DMS79 treated with DMSO at 0.1 percent for 48 hours (cell line): ENCODE measurements at regions not wholly inside any gene's neighbourhood (a gene's known extent, or its start where the extent isn't known, plus 50 kb on each side); places are given as distances from the start of the nearest gene placed in this dataset.

Experiments
- DNase-seq: peaks from one replicate; lab custom pipeline; 2025; lab: John Stamatoyannopoulos, UW

DNA sequence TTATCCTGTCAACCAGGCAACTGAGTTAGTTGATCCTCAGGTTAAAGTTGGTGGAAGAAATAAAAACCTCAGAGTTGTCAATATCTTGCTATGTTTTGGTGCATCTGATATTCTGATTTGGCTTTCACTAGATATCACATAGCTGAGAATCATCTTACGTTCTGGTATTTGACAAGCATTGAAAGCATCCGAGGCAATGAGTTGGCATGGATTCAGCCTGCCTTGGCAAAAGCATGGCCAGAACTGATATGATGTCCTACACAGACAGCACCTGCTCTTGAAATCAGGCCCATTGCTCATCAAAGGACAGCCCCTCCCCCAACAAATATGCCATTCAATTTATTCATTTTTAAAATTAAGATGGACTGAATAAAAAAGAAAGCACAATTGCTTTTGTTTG is 320.7 kb upstream of the ATP2B1 start:
- no peak for DNase-seq

DNA sequence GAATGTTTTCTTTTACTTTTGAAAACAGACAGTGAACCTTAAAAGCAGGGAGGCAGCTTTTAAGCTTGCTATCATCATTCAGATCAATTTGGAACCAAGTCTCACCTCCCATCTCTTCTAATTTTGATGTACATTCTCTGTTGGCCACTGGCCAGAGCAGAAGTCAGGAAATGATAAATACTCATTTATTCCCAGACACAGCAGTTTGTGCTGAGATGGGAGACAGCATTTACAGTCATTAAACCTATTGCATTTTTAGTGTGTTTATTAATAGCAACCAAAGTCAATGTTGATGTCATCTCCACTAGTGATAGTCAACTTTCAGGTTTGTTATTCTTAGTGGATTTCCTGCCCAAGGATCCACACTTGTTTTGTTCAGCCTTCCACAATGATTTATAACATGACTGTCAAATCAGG is 320.0 kb upstream of the ATP2B1 start:
- no peak for DNase-seq

DNA sequence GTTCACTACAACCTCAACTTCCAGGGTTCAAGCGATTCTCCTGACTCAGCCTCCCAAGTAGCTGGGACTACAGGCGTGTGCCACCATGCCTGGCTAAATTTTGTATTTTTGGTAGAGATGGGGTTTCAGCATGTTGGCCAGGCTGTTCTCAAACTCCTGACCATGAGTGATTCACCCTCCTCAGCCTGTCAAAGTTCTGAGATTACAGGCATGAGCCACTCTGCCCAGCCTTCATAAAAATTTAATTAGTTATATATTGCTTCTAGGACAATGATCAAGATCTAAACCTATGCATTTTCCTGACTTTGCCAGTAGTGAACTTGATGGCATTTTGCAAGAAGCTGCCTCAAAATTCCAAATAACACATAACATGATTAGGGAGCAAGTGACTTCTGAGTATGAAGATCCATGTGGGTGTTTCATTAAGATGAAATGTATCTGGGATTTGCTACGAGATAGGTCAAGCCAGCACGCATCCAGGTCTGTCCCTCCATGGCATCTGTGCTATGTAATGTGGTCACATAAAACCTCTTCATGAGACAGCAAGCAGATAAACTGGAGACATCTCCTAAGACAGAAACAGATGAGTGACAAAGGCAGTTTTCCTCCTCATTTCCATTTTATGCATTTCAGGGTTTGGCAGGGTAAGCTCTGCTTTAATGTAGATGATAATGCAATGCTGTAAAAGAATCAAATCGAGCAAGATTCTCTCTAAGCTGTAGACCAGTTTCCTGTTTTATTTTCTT is 319.4 kb upstream of the ATP2B1 start:
- no peak for DNase-seq

DNA sequence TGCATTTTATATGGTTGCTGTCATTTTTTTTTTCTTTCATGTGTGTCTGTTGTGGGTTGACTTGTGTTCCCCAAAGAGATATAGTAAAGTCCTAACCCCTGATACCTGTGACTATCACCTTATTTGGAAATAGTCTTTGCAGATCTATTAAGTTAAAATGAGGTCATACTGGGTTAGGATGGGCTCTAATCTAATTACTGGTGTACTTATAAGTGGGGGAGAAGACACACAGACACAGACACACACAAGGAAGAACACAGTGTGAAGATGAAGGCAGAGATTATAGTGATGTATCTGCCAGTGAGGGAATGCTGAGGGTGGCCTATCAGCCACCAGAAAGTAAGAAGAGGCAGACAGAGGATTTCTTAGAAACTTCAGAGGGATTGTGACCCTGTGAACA is 318.4 kb upstream of the ATP2B1 start:
- no peak for DNase-seq

- no peak for DNase-seq
These were observed 317.9 kb upstream of the ATP2B1 start for GRCh38 chr12:90026516-90026915.

- DNase-seq: no peak
These were observed 315.6 kb upstream of the ATP2B1 start for GRCh38 chr12:90024262-90024661.

DNA sequence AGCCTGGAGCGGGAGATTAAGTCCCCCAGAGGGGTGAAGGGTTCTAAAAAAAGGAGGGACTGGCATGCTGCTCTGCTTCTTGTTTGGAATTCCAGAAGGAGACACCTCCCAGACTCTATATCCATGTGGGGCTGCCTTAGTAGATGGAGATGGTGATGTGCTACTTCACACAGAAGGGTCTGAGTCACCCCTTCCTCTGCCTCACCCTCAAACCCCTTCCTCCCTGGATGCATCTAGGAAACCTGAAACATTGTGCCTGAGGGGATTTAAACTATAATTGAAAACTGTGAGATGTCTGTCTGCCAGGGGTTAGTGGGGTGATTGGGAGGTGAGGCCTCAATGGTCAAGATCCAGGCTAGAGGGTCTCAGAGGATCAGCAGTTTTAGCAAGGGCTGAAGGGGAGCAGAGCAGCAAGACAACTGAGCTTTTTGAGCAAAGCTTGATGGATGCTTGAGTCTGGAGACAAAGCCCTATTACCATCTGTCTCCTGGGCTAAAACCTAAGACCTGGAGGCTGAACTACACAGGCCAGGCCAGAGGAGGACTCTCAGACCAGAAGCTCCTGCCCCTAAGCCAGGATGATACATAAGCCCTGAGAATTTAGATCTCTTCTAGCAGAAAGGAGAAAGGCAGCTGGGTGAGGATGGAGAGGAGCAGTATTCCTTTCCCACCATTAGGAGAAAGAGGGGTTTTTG is 314.7 kb upstream of the ATP2B1 start:
- DNase-seq: no peak

DNA sequence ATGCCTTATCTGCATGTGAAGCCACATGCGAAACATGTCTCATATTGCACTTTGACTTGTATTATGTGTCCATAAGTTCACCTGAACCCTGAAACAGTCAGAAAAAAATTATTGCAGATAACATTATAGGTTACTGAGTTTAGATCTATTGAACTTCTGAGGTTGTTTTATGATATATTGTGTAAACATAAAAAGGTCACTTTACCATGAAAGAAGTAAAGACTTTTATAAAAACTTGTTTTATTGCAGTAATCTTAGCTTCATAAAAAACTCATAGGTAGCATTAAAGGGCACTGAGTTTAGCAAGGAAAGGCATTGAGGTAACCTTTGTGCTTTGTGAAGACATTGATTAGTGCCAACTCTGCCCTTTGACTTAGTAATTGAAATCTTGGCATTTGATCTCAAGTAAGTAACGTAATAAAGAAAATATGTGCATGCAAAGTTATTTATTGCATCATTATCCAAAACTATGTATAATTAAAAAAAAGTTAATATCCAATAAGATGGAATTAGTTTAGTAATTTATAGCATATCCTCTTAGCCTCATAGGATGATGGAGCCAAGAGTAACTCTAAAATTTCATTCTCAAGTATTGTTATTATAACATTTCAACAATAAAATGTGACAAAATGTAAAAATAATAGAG is 313.3 kb upstream of the ATP2B1 start:
- DNase-seq: no peak

GRCh38 chr12:90020881-90021280 is 312.2 kb upstream of the ATP2B1 start:
- DNase-seq: no peak

DNA sequence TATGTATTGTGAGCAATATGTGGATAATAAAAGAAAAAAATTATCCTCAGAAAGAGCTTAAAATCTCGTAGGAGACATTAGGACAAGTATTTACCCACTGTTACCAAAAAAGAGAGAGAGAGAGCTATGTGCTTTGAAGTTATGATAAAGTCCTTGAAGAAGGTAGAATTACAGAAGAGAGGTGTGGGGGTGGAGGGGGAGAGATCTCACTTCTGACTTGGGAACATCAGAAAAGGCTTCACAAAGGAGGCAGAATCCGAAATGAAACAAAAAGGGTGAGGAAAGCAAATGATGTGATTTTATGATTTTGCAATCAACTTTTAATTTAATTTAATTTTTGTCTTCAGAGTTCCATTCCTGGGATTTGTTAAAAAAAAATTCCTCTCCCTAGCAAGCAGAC is 311.8 kb upstream of the ATP2B1 start:
- DNase-seq: no peak

- no peak for DNase-seq
These were observed 311.4 kb upstream of the ATP2B1 start for GRCh38 chr12:90020014-90020413.

DNA sequence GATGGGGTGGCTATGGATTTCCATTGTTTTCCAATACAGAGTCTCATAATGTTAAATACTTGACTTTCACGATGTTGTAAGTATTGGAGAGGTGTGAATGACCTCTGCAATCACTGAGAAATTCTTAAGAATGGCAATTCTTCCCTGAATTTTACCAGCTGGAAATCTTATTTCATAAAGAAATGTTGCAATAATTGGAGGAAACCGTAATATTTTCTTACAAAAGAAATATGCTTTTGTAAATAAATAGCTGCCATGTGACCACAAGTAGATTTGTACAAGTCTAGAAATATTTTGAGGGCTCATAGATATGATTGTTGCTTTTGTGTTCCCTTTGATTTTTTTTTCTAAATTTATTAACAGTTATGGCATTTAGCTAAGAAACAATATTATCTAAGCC is 308.7 kb upstream of the ATP2B1 start:
- no peak for DNase-seq

DNA sequence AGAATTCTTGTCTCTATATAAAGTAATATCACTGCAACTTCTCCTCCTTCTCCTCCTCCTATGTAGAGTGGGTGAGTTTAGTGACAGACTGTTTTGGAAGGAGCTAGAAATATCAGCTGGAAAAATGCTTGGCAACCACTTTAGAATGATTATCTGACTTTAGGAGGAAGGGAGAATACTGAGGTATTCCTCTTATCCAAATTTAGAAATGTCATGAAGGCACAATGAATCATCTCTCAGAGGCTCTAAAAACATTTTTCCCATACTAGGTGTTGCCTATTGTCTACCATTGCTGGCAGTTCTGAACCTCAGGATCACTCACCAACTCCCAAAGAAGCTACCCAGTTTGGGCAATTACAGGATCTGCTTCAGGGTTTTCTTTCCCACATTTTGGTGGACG is 306.6 kb upstream of the ATP2B1 start:
- DNase-seq: no peak

- no peak for DNase-seq
These were observed 304.8 kb upstream of the ATP2B1 start for GRCh38 chr12:90013409-90013808.

DNA sequence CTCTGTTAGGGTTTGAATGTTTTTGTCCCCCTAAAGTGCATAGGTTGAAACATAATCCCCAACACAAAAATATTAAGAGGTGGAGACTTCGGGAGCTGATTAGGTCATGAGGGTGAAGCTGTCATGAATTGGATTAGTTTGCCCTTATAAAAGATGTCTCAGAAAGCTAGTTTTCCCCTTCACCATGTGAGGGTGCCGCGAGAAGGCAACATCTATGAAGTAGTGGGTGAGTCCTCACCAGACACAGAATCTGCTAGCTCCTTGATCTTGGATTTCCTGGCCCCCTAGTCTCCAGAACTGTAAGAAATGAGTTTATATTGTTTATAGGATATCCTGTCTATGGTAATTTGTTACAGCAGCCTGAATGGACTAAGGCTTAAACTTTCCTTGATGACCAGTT is 301.5 kb upstream of the ATP2B1 start:
- no peak for DNase-seq

DNA sequence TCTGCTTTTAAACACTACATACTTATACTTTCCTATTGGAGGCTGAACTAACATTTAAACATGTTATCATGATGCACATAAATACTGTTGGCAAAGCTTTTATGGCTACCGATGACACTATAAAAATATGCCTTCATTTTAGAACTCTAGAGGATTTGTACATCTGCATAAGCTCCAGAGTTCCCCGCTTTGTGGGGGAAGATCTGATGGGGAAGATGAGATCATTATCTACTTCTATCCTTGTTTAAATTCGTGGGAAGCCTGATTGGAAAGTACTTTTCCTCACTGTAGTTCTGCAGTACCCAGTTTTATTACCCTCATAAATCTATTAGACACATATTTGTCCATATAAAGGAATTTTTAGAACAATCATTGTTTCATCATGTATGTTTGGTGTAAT is 299.6 kb upstream of the ATP2B1 start:
- DNase-seq: no peak

GRCh38 chr12:90004319-90005074 is 295.9 kb upstream of the ATP2B1 start:
- no peak for DNase-seq

DNA sequence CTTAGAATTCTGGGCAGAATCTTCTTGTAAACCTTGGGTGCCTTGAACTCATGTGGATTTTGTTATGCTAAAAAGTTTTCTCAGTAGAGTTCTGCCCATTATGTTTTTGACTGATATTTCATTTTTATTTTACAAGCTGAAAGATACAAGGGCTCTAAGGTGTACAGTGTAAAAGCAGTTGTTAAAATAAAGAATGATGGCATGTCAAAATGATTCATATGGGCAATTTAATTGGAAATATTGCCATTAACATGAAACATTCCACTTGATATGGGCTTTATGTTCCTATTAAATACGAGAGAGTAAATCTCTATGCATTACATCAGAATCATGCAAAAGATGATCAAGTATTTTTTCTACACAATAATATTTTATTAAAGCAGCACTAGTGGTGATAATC is 295.1 kb upstream of the ATP2B1 start:
- no peak for DNase-seq

- DNase-seq: no peak
These were observed 292.1 kb upstream of the ATP2B1 start for GRCh38 chr12:90000721-90001120.

- DNase-seq: no peak
These were observed 291.3 kb upstream of the ATP2B1 start for GRCh38 chr12:89999699-90000505.

- no peak for DNase-seq
These were observed 287.2 kb upstream of the ATP2B1 start for GRCh38 chr12:89995870-89996269.

GRCh38 chr12:89994911-89995310 is 286.3 kb upstream of the ATP2B1 start:
- no peak for DNase-seq
